ENCODE measurements at regions not wholly inside any gene's neighbourhood (a gene's known extent, or its start where the extent isn't known, plus 50 kb on each side); places are given as distances from the start of the nearest gene placed in this dataset.

GRCh38 chr2:89818873-89819272 lies 1127.4 kb downstream of the RPIA start:
- TF ChIP-seq CTCF (IDR thresholded peaks at IDR 0.05; ENCODE audit: poor library complexity) (no peak), EZH2 (IDR thresholded peaks at IDR 0.05; ENCODE audit: borderline replicate concordance) (no peak), EZH2phosphoT487 (IDR thresholded peaks at IDR 0.05; ENCODE audit: low read depth, severe bottlenecking, unreplicated experiment) (no peak)
